ENCODE measurements at regions not wholly inside any gene's neighbourhood (a gene's known extent, or its start where the extent isn't known, plus 50 kb on each side); places are given as distances from the start of the nearest gene placed in this dataset.
A peak's percentile ranks its signal among the peaks of the same experiment; 100 is the strongest.

DNA sequence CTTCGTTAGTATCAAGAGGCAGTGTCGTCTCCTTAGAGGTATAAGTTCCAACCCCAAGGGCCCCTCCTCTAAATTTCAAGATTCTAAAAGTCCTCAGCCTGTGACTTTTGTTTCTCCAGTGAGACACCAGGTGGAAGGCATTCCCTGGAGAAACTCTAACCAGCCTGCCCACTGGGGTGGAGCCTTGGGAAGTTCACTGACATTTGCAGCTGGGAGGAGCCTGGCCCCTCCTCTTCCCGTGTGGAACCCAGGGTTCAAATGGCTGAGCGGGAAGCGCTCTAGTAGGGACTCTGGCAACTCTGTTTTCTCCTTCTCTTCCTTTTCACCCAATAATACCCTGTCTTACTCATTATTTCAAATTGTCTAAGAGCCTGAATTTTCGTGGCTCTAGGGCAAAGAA lies 325.0 kb downstream of the TLL1 start:
- H3K56ac ChIP-seq (ENCODE audit: insufficient read length, low read depth, low read length): no peak overlapping the region
- no peak overlapping the region for H3T11ph ChIP-seq (ENCODE audit: low read length)
- Mint-ChIP-seq H3K9me3 (no peaks in the 10 kb centered on the region), H3K36me3 (ENCODE audit: insufficient read depth in 1 of 3, low read depth in 3 of 3) (no peaks in the 10 kb centered on the region), H3K4me1 (peaks cover 6 to 10% of the 10 kb centered on the region in 2 experiments; a peak in 3 of 4 replicates), H3K27ac (no peak overlapping the region), H3K4me3 (no peak overlapping the region), H3K27me3 (ENCODE audit: low read depth) (no peaks in the 10 kb centered on the region)
- no peak overlapping the region for H2AK5ac ChIP-seq (ENCODE audit: insufficient read length, low read length)
- H3K4ac ChIP-seq (ENCODE audit: low read depth, low read length): no peak overlapping the region
- H3K23ac ChIP-seq (ENCODE audit: insufficient read length, low read depth, low read length): no peak overlapping the region
- no peak overlapping the region for H4K5ac ChIP-seq (ENCODE audit: insufficient read length, low read depth, low read length)
- H2BK20ac ChIP-seq (ENCODE audit: low read depth, low read length, poor library complexity, severe bottlenecking): no peak overlapping the region
- H2BK120ac ChIP-seq (ENCODE audit: low read depth, low read length, poor library complexity, severe bottlenecking): no peak overlapping the region
- no peaks in the 10 kb centered on the region; the same call in 1 of the 2 replicates for H3K4me1 ChIP-seq (ENCODE audit: insufficient read depth, low read length)
- H3K4me2 ChIP-seq (ENCODE audit: insufficient read depth, insufficient read length, low read length): no peak overlapping the region
- H4K20me1 ChIP-seq (ENCODE audit: control insufficient read depth, insufficient read depth, insufficient read length): no peaks in the 10 kb centered on the region
- WGBS (ENCODE audit: extremely low coverage, insufficient read length, low lambda C conversion rate): no CpG with 5 or more reads among the region's 6 CpGs
- TF ChIP-seq, protein P1, sequence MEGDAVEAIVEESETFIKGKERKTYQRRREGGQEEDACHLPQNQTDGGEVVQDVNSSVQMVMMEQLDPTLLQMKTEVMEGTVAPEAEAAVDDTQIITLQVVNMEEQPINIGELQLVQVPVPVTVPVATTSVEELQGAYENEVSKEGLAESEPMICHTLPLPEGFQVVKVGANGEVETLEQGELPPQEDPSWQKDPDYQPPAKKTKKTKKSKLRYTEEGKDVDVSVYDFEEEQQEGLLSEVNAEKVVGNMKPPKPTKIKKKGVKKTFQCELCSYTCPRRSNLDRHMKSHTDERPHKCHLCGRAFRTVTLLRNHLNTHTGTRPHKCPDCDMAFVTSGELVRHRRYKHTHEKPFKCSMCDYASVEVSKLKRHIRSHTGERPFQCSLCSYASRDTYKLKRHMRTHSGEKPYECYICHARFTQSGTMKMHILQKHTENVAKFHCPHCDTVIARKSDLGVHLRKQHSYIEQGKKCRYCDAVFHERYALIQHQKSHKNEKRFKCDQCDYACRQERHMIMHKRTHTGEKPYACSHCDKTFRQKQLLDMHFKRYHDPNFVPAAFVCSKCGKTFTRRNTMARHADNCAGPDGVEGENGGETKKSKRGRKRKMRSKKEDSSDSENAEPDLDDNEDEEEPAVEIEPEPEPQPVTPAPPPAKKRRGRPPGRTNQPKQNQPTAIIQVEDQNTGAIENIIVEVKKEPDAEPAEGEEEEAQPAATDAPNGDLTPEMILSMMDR (conservative IDR thresholded peaks at IDR 0.05): no peak
- no peak overlapping the region for H3K18ac ChIP-seq (ENCODE audit: insufficient read length, low read depth, low read length)
- no peak overlapping the region for H3K27ac ChIP-seq (ENCODE audit: insufficient read length, low read depth, low read length)
- no peaks in the 10 kb centered on the region for H3K9me3 ChIP-seq (ENCODE audit: control insufficient read depth, low read depth, low read length)
- H4K8ac ChIP-seq (replicated peaks; ENCODE audit: insufficient read length, low read depth, low read length): no peak overlapping the region
- no peak overlapping the region for H3K14ac ChIP-seq (ENCODE audit: insufficient read depth, low read length)
- no peak overlapping the region for H3K9ac ChIP-seq (ENCODE audit: extremely low read depth, insufficient read length, low read length)
- no peak overlapping the region for H2BK12ac ChIP-seq (ENCODE audit: insufficient read length, low read depth, low read length)
- no peaks in the 10 kb centered on the region for H3K79me2 ChIP-seq (ENCODE audit: insufficient read depth, low read length)
- no peaks in the 10 kb centered on the region for H3K27me3 ChIP-seq (ENCODE audit: insufficient read depth, low read length)
- H2AFZ ChIP-seq (ENCODE audit: low read length): no peak overlapping the region
- H4K91ac ChIP-seq (ENCODE audit: insufficient read length, low read depth, low read length): no peak overlapping the region
- no peaks in the 10 kb centered on the region for H3K79me1 ChIP-seq (ENCODE audit: insufficient read depth, low read depth, low read length, poor library complexity, severe bottlenecking)
- H3K23me2 ChIP-seq (ENCODE audit: insufficient read length, low read depth, low read length, poor library complexity, severe bottlenecking): no peaks in the 10 kb centered on the region
- H2BK5ac ChIP-seq (ENCODE audit: insufficient read length, low read length): no peak overlapping the region
- H2BK15ac ChIP-seq (ENCODE audit: low read depth, low read length): no peak overlapping the region
- peak; percentile 63 for DNase-seq
